NCI-H748 (cell line): ENCODE measurements at regions not wholly inside any gene's neighbourhood (a gene's known extent, or its start where the extent isn't known, plus 50 kb on each side); places are given as distances from the start of the nearest gene placed in this dataset.
A peak's percentile ranks its signal among the peaks of the same experiment; 100 is the strongest.
"Not testable (repeated sequence)": the region's sequence is repeated elsewhere in the genome, so short reads cannot be mapped to it uniquely, and the experiment has no call there.

Experiments
- DNase-seq: peaks from one replicate; lab custom pipeline; 2025; ENCODE audit not compliant: unreplicated experiment; lab: John Stamatoyannopoulos, UW

GRCh38 chr11:29093416-29094120 lies 923.3 kb downstream of the KCNA4 start:
- no peak for DNase-seq

- DNase-seq: no peak
These were observed 929.5 kb downstream of the KCNA4 start for GRCh38 chr11:29087200-29087812.

GRCh38 chr11:29075726-29076125 lies 941.1 kb downstream of the KCNA4 start:
- DNase-seq: no peak

GRCh38 chr11:29063630-29064361 lies 953.0 kb downstream of the KCNA4 start:
- DNase-seq: peak; percentile 40

GRCh38 chr11:29061452-29061851 lies 953.3 kb downstream of the METTL15 start:
- DNase-seq: no peak

GRCh38 chr11:29056487-29056886 lies 948.3 kb downstream of the METTL15 start:
- DNase-seq: not testable (repeated sequence)

GRCh38 chr11:29051935-29052334 lies 943.7 kb downstream of the METTL15 start:
- DNase-seq: no peak

DNA sequence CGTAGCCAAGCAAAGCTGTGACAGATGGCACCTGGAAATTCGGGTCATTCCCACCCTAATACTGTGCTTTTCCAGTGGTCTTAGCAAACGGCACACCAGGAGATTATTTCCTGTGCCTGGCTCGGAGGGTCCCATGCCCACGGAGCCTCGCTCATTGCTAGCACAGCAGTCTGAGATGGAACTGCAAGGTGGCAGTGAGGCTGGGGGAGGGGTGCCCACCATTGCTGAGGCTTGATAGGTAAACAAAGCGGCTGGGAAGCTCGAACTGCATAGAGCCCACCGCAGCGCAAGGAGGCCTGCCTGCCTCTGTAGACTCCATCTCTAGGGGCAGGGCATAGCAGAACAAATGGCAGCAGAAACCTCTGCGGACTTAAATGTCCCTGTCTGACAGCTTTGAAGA lies 942.8 kb downstream of the METTL15 start:
- DNase-seq: not testable (repeated sequence)

- no peak for DNase-seq
These were observed 932.3 kb downstream of the METTL15 start for GRCh38 chr11:29040489-29040888.

DNA sequence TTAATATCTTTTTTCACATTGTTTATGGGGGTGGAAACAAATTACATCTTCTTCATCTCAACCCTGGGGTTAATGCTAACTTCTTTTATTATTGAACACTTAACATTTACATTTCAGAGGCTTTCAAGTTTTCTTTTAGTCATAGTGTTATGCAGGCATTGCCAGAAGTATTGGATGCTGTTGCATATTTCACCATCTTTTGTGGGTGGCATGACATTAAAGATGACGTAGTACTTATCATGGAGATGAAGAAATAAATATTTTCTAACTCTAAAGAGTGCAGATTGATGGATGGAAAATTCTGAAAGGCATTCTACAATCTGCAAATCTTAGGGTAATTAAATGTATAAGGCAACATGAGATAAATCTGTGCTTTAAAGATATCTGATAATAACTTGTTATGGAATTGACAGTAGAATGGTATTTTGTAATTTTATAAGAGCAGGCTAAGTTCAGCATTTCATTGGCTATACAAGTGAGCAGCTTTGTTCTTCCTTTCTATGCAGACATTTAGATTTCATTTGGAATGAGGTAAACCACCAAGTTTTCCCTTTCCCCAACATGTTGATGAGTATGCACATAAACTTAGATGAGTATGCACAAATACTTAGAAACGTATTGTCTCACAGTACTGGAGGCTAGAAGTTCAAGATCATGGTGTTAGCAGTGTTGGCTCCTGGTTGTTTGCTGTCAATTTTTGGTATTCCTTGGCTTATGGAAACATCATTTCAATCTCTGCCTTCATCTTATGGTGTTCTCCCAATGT lies 924.4 kb downstream of the METTL15 start:
- no peak for DNase-seq

DNA sequence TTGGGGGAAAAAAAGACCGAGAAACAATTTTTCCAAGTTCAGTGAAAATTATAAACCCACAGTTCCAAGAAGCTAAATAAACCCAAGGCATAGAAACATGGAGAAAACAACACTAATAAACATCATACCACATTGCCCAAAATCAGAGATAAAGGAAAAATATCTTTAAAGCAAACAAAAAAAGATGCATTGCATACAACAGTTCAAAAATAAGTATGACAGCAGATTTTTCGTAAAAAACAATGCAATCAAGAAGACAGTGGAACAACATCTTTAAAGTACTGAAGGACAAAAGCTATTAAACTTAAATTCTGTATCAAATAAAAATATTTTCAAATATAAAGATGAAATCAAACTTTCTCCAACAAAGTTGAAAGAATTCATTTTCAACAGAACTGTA lies 921.3 kb downstream of the METTL15 start:
- peak; percentile 8 for DNase-seq

- DNase-seq: no peak
These were observed 919.2 kb downstream of the METTL15 start for GRCh38 chr11:29027436-29027835.

DNA sequence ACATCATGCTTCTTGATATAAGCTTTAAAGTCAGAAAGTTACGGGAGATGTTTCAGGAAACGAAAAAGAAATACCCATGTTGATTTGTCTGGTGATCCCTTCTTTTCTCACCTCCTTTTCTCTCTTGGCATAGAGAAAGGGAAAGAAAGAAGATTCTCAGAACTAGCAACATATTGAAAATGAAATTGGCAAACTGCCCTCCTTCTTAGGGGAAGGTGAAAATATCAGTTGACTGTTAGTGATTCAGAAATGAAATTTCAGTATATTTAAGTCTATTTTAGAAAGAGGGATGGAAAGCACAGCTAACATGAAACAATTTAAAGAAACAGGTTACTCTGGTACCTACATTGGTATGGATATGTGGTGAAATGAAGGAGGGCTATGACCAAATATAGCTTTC lies 918.1 kb downstream of the METTL15 start:
- DNase-seq: no peak

- DNase-seq: no peak
These were observed 916.8 kb downstream of the METTL15 start for GRCh38 chr11:29025001-29025400.

DNA sequence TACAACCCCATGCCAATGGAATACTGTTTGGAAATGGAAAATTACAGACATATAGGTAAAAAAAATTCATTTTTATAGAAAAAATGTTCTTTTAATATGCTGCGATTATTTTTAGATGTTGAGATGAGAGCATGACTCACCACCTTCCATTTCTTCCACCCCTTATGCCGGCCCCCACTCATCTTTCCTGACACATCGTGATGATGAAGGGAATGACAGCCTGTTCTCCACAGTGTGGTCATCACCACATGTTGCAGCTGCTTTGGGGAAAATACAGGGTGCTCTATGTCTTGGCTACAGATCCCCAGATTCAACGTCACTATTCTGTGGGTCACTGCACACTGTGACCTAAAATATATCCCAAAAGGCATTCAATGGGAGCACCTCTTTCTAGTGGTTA lies 916.2 kb downstream of the METTL15 start:
- DNase-seq: no peak

- DNase-seq: no peak
These were observed 915.6 kb downstream of the METTL15 start for GRCh38 chr11:29023761-29024160.

- DNase-seq: no peak
These were observed 914.5 kb downstream of the METTL15 start for GRCh38 chr11:29022676-29023075.

DNA sequence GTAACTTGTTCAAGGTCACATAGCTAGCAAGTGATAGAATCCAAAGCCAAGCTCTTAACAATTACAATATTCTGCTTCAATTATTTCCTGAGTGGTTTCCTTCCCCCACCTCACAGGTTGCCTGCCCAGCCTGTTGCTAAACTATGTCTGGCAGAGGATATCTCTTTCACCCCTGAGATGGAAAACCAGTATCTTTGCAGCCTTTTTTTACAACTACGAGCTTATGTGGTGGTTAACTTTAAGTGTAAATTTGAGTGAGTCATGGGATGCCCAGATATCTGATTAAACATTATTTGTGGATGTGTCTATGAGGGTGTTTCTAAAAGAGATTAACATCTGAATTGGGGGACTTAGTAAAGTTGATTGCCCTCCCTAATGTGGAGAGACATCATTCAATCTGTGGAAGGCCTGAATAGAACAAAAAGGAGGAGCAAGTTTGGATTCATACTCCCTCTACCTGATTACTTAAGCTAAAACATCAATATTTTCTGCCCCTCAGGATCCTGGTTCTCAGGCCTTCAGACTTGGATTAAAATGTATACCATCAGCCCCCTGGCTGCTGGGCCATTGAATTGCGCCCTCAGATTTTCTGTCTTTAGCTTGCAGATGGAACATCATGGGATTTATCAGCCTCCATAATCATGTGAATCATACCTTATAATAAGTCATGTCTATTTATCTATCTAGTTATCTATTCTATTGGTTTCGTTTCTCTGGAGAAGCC lies 911.9 kb downstream of the METTL15 start:
- DNase-seq: peak; percentile 57

DNA sequence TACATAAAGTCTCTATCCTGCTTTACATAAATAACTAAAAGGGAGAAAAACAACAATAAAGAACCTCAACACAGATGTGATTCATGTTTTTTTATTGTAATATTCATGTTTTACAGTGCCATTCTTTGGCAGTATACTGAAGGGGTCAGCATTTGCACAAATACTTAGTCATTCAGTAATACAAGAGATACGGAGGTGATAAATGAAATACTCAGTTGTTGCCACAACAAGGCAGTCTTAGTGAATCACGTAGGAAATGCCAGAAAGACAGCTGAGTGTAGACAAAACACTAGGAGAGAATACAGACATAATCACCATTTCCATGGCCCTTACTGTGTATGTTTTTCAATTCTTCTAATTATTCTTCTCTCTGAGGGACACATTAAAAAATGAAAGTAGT lies 910.4 kb downstream of the METTL15 start:
- no peak for DNase-seq

DNA sequence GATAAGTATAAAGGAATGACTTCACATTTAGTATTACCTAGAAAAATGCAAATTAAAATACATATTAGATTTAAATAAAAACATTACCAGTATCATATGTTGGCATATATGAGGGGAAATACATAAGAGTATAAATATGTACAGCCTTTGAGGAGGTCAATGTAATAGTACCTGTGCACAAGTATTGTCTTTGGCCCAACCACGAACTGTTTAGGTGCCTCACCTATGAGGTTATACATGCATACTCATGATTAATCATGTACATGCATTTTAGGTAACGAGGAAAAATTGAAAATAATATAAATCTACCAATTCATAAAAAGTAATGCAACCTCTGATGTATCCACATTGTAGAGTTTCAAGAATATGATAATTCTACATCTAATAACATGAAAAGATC lies 909.8 kb downstream of the METTL15 start:
- no peak for DNase-seq

GRCh38 chr11:29012507-29012906 lies 904.3 kb downstream of the METTL15 start:
- no peak for DNase-seq
